NB4 (cell line): ENCODE measurements at regions not wholly inside any gene's neighbourhood (a gene's known extent, or its start where the extent isn't known, plus 50 kb on each side); places are given as distances from the start of the nearest gene placed in this dataset.

Experiments used
- MYC ChIP-seq: IDR thresholded peaks from 2 replicates; pipeline ENCODE4 v1.6.1; 2011; ENCODE audit warnings: low read depth, low read length
- POLR2A ChIP-seq: IDR thresholded peaks from 2 replicates; pipeline ENCODE4 v1.6.1; 2011; ENCODE audit warnings: mild to moderate bottlenecking; ENCODE audit not compliant: insufficient read length; ENCODE audit errors: extremely low read depth
- TF ChIP-seq, protein P1 (sequence below): IDR thresholded peaks from one replicate; pipeline ENCODE4 v1.5.1; 2012; ENCODE audit warnings: low read depth, low read length
- TF ChIP-seq, protein P2 (sequence below): IDR thresholded peaks from 2 replicates; pipeline ENCODE4 v1.6.1; 2011; ENCODE audit warnings: low read depth, low read length

DNA sequence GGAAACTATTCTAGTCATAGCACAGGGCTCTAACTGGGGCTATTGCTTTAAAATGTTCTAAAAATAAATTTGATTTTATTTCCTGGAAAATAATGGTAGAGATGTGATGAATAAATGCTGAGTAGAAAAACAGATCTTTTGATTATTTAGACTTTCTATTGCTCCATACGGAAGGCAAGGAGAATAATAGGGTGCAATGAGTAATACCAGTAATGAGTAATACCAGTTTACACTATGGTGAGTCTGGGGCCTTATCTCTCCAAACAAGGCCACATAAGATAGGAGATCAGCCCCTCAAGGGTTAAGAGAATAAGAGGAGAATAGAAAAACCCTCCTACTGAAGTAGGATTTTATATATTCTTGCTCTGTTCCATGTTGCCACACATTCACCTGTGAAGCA, 390.4 kb downstream of the KLF5 start:
- TF ChIP-seq POLR2A (no peak), MYC (no peak)
- TF ChIP-seq, protein P1, sequence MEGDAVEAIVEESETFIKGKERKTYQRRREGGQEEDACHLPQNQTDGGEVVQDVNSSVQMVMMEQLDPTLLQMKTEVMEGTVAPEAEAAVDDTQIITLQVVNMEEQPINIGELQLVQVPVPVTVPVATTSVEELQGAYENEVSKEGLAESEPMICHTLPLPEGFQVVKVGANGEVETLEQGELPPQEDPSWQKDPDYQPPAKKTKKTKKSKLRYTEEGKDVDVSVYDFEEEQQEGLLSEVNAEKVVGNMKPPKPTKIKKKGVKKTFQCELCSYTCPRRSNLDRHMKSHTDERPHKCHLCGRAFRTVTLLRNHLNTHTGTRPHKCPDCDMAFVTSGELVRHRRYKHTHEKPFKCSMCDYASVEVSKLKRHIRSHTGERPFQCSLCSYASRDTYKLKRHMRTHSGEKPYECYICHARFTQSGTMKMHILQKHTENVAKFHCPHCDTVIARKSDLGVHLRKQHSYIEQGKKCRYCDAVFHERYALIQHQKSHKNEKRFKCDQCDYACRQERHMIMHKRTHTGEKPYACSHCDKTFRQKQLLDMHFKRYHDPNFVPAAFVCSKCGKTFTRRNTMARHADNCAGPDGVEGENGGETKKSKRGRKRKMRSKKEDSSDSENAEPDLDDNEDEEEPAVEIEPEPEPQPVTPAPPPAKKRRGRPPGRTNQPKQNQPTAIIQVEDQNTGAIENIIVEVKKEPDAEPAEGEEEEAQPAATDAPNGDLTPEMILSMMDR = no peak
- TF ChIP-seq, protein P2, sequence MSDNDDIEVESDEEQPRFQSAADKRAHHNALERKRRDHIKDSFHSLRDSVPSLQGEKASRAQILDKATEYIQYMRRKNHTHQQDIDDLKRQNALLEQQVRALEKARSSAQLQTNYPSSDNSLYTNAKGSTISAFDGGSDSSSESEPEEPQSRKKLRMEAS = no peak
